Karpas-422 (cell line): ENCODE measurements at regions not wholly inside any gene's neighbourhood (a gene's known extent, or its start where the extent isn't known, plus 50 kb on each side); places are given as distances from the start of the nearest gene placed in this dataset.

Source experiments
- DNase-seq: peaks from one replicate; pipeline ENCODE4 v3.0.0-alpha.2; 2015
- H2AFZ ChIP-seq: fragments of 200-600 bp; sonication (generic); 2 replicates; pipeline ENCODE4 v1.6.1; 2014; ENCODE audit warnings: antibody characterized with exemption, low read length, mixed read lengths
- H3K27ac ChIP-seq: fragments of 200-600 bp; sonication (generic); 2 replicates; pipeline ENCODE4 v1.5.1; 2014; ENCODE audit warnings: mild to moderate bottlenecking, low read length, moderate library complexity
- H3K27me3 ChIP-seq: fragments of 200-600 bp; sonication (generic); 2 replicates; pipeline ENCODE4 v1.6.1; 2014; ENCODE audit warnings: low read length, mixed read lengths
- H3K36me3 ChIP-seq: fragments of 200-600 bp; sonication (generic); 2 replicates; pipeline ENCODE4 v1.6.1; 2014; ENCODE audit warnings: low read length, mixed read lengths; ENCODE audit not compliant: insufficient read depth
- H3K4me1 ChIP-seq: fragments of 200-600 bp; sonication (generic); 2 replicates; pipeline ENCODE4 v1.6.1; 2014; ENCODE audit warnings: mild to moderate bottlenecking, low read length, mixed read lengths
- H3K4me2 ChIP-seq: fragments of 200-600 bp; sonication (generic); 2 replicates; pipeline ENCODE4 v1.6.1; 2014; ENCODE audit warnings: low read length, low read depth, mild to moderate bottlenecking; ENCODE audit not compliant: poor library complexity, severe bottlenecking
- H3K4me3 ChIP-seq: fragments of 200-600 bp; sonication (generic); 2 replicates; pipeline ENCODE4 v1.5.1; 2014; ENCODE audit warnings: mild to moderate bottlenecking, antibody characterized with exemption, low read length, mixed read lengths
- H3K79me2 ChIP-seq: fragments of 200-600 bp; sonication (generic); 2 replicates; pipeline ENCODE4 v1.6.1; 2014; ENCODE audit warnings: mild to moderate bottlenecking, low read length, mixed read lengths
- H3K9ac ChIP-seq: fragments of 200-600 bp; sonication (generic); 2 replicates; pipeline ENCODE4 v1.6.0; 2014; ENCODE audit warnings: low read length
- H3K9me2 ChIP-seq: fragments of 200-600 bp; sonication (generic), shearing (Covaris generic); replicated peaks from 2 replicates; pipeline ENCODE4 v1.6.0; 2014; ENCODE audit warnings: mild to moderate bottlenecking, low read length, moderate library complexity; ENCODE audit not compliant: insufficient read depth
- H3K9me3 ChIP-seq: fragments of 300-700, 200-600 bp; sonication (generic); 2 replicates; pipeline ENCODE4 v1.6.1; 2014; ENCODE audit warnings: low read length, mixed read lengths
- H4K20me1 ChIP-seq: fragments of 200-600 bp; sonication (generic); 2 replicates; pipeline ENCODE4 v1.6.1; 2014; ENCODE audit warnings: mild to moderate bottlenecking, antibody characterized with exemption, low read length, low read depth; ENCODE audit not compliant: insufficient read depth

GRCh38 chr10:85151506-85151905 is 823.1 kb downstream of the CCSER2 start:
- Histone ChIP-seq H3K79me2 (no peaks in the 10 kb centered on the region), H3K36me3 (no peaks in the 10 kb centered on the region), H2AFZ (no peak overlapping the region), H3K4me2 (no peak overlapping the region), H3K4me1 (no peaks in the 10 kb centered on the region), H3K9me2 (no peaks in the 10 kb centered on the region), H4K20me1 (no peaks in the 10 kb centered on the region), H3K4me3 (no peak overlapping the region), H3K9ac (no peak overlapping the region), H3K27ac (no peak overlapping the region), H3K9me3 (no peaks in the 10 kb centered on the region), H3K27me3 (no peaks in the 10 kb centered on the region)
- no peak for DNase-seq

DNA sequence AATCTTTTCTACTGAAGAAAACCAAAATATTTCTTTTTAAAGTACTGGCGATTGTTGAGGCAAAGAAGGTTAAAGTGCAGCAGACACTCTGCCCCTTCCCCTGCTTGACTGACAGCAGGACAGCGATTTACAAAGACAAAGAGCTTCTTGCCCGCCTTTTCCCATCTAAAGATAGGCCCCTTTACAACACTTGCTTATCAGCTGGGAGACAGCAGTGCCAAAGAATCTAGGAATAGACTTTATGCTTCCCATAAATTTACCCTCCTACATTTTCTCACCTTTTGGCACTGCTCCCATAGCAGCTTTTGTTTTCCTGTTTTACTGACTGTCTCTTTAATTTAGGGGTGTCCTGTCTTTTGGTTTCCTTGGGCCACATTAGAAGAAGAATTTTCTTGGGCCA is 824.1 kb downstream of the CCSER2 start:
- Histone ChIP-seq H3K4me1 (no peaks in the 10 kb centered on the region), H3K9ac (no peak overlapping the region), H3K27ac (no peak overlapping the region), H3K27me3 (no peaks in the 10 kb centered on the region), H2AFZ (no peak overlapping the region), H4K20me1 (no peaks in the 10 kb centered on the region), H3K4me2 (no peak overlapping the region), H3K36me3 (no peaks in the 10 kb centered on the region), H3K9me3 (no peaks in the 10 kb centered on the region), H3K4me3 (no peak overlapping the region), H3K9me2 (no peaks in the 10 kb centered on the region), H3K79me2 (no peaks in the 10 kb centered on the region)
- no peak for DNase-seq

DNA sequence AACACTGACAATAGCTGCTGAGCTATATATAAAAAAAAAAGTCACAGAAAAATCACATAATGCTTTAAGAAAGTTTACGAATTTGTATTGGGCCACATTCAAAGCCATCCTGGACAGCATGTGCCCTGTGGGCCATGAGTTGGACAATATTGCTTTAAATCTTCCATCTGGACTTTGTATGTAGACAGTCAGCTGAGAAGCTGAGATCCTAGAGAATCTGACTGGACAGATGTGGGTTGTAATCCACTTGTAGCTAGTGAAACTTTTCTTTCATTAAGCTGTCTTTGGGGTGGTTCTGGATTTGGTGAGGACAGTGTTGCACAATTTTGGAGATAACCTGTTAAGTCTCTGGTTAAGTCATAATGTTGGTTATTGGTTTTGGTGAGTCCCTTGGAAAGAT is 824.5 kb downstream of the CCSER2 start:
- no peaks in the 10 kb centered on the region for H3K36me3 ChIP-seq
- no peak overlapping the region for H3K27ac ChIP-seq
- H3K79me2 ChIP-seq, result no peaks in the 10 kb centered on the region
- H3K4me2 ChIP-seq, result no peak overlapping the region
- no peak for DNase-seq
- H3K4me3 ChIP-seq, result no peak overlapping the region
- no peaks in the 10 kb centered on the region for H3K27me3 ChIP-seq
- H4K20me1 ChIP-seq, result no peaks in the 10 kb centered on the region
- no peak overlapping the region for H3K9ac ChIP-seq
- no peak overlapping the region for H2AFZ ChIP-seq
- no peaks in the 10 kb centered on the region for H3K9me2 ChIP-seq
- no peaks in the 10 kb centered on the region for H3K4me1 ChIP-seq
- no peaks in the 10 kb centered on the region for H3K9me3 ChIP-seq

DNA sequence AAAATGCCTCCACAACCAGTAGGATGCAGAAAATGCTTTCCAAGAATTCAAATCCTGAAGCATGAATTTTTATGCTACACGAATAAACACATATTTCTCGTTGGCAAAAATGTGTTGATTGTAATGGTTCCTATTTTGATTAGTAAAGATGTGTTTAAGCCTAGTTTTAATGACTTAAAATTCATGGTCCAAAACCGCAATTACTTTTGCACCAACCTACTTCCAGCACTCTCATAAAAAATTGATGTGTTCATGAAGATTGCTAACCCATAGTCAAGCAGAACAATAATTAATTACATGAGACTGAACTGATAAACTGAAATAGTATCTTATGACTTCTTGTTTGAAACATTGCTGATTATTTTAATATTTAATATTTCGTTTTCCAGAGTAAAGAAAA is 828.8 kb downstream of the CCSER2 start:
- Histone ChIP-seq H3K27ac (no peak overlapping the region), H3K36me3 (no peaks in the 10 kb centered on the region), H4K20me1 (no peaks in the 10 kb centered on the region), H3K4me3 (no peak overlapping the region), H3K4me1 (no peaks in the 10 kb centered on the region), H3K4me2 (no peak overlapping the region), H3K9ac (no peak overlapping the region), H3K79me2 (no peaks in the 10 kb centered on the region), H2AFZ (no peak overlapping the region), H3K9me3 (no peaks in the 10 kb centered on the region), H3K27me3 (no peaks in the 10 kb centered on the region), H3K9me2 (no peaks in the 10 kb centered on the region)
- no peak for DNase-seq

DNA sequence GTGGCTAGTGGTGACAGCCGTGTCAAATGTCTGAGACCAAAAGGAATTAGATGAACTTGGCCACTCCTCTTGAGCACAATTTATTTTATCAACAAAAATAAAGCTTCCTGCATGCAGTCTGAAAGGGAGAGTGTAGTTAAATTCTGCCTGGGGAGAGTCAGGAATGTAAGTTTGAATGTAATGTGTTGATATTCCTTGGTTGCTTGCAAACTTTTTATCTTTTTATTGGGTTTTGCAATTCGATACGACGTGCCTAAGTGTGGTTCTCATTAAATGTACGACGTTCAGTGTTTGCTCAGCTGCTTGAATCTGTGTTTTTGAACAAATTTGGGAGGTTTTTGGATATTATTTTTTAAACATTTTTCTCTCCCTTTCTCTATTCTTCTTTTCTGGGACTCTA is 839.9 kb downstream of the CCSER2 start:
- no peaks in the 10 kb centered on the region for H3K9me3 ChIP-seq
- H2AFZ ChIP-seq, result no peak overlapping the region
- no peaks in the 10 kb centered on the region for H3K4me1 ChIP-seq
- H3K9ac ChIP-seq, result no peak overlapping the region
- H3K4me3 ChIP-seq, result no peak overlapping the region
- H3K4me2 ChIP-seq, result no peak overlapping the region
- H3K27ac ChIP-seq, result no peak overlapping the region
- H3K9me2 ChIP-seq, result no peaks in the 10 kb centered on the region
- H4K20me1 ChIP-seq, result no peaks in the 10 kb centered on the region
- no peaks in the 10 kb centered on the region for H3K27me3 ChIP-seq
- no peaks in the 10 kb centered on the region for H3K79me2 ChIP-seq
- no peak for DNase-seq
- H3K36me3 ChIP-seq, result no peaks in the 10 kb centered on the region

- Histone ChIP-seq H3K4me2 (no peak overlapping the region), H2AFZ (no peak overlapping the region), H3K36me3 (no peaks in the 10 kb centered on the region), H3K27me3 (no peaks in the 10 kb centered on the region), H3K4me1 (no peaks in the 10 kb centered on the region), H3K9me2 (no peaks in the 10 kb centered on the region), H3K27ac (no peak overlapping the region), H3K79me2 (no peaks in the 10 kb centered on the region), H3K9ac (no peak overlapping the region), H3K4me3 (no peak overlapping the region), H3K9me3 (no peaks in the 10 kb centered on the region), H4K20me1 (no peaks in the 10 kb centered on the region)
- no peak for DNase-seq
These were observed 841.6 kb downstream of the CCSER2 start for GRCh38 chr10:85170026-85170425.

GRCh38 chr10:85175635-85176034 is 847.2 kb downstream of the CCSER2 start:
- no peaks in the 10 kb centered on the region for H3K36me3 ChIP-seq
- H3K4me2 ChIP-seq, result no peak overlapping the region
- H3K79me2 ChIP-seq, result no peaks in the 10 kb centered on the region
- no peak overlapping the region for H2AFZ ChIP-seq
- DNase-seq, result no peak
- H3K4me3 ChIP-seq, result no peak overlapping the region
- H3K4me1 ChIP-seq, result no peaks in the 10 kb centered on the region
- H3K27me3 ChIP-seq, result no peaks in the 10 kb centered on the region
- no peak overlapping the region for H3K9ac ChIP-seq
- no peaks in the 10 kb centered on the region for H4K20me1 ChIP-seq
- no peaks in the 10 kb centered on the region for H3K9me3 ChIP-seq
- H3K27ac ChIP-seq, result no peak overlapping the region
- H3K9me2 ChIP-seq, result no peaks in the 10 kb centered on the region

DNA sequence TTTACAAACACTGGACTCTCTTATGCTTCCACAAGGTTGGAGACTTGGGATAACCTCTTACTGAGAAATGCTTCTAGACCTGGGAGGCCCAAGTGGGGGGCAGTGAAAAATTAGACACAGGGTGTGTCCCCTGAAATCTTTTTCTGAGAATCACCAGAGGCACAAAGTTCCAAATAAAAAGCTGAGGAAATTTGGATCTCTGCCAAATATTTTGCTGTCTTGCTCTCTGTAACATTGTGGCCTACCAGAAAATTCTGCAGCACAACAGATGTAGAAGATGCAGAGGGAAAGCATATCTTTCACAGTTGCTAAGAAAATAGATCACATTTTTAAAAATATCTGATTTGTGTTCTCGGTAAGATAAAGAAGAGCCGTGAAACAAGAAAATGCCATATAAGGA is 849.4 kb downstream of the CCSER2 start:
- Histone ChIP-seq H3K9me2 (no peaks in the 10 kb centered on the region), H3K4me3 (no peak overlapping the region), H3K4me1 (no peaks in the 10 kb centered on the region), H2AFZ (no peak overlapping the region), H3K79me2 (no peaks in the 10 kb centered on the region), H3K27me3 (no peaks in the 10 kb centered on the region), H3K27ac (no peak overlapping the region), H3K9ac (no peak overlapping the region), H3K4me2 (no peak overlapping the region), H3K36me3 (no peaks in the 10 kb centered on the region), H4K20me1 (no peaks in the 10 kb centered on the region), H3K9me3 (no peaks in the 10 kb centered on the region)
- no peak for DNase-seq

DNA sequence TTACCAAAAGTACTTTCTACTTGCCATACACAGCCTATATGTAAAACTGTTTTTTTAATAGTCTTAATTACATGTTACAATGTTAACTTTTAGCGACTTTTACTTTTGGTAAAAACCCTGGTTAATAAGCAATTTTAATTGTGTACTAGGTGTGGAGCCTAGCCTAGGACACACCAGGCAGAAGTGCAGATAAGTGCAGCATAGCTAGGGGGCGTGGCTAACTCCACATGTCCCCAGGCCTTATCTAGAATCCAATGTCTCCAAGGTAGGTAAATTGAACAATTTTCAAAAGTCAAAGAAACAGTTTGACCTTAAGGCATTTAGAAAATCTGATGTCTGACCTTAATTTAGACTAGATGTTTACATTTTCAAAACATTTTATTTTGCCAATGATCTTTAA is 858.7 kb downstream of the CCSER2 start:
- H3K4me2 ChIP-seq, result no peak overlapping the region
- H3K27me3 ChIP-seq, result no peaks in the 10 kb centered on the region
- no peak for DNase-seq
- H3K36me3 ChIP-seq, result no peaks in the 10 kb centered on the region
- no peaks in the 10 kb centered on the region for H3K9me3 ChIP-seq
- H3K27ac ChIP-seq, result no peak overlapping the region
- H2AFZ ChIP-seq, result no peak overlapping the region
- H3K9me2 ChIP-seq, result no peaks in the 10 kb centered on the region
- no peak overlapping the region for H3K4me3 ChIP-seq
- H3K9ac ChIP-seq, result no peak overlapping the region
- no peaks in the 10 kb centered on the region for H3K79me2 ChIP-seq
- H3K4me1 ChIP-seq, result no peaks in the 10 kb centered on the region
- no peaks in the 10 kb centered on the region for H4K20me1 ChIP-seq
